WTC11 (cell line): ENCODE measurements at regions not wholly inside any gene's neighbourhood (a gene's known extent, or its start where the extent isn't known, plus 50 kb on each side); places are given as distances from the start of the nearest gene placed in this dataset.

Experiments
- ATAC-seq: fragments of 200-7000 bp; cut with Tn5 transposase; 2 replicates; pipeline ENCODE4 v1.10.0; 2021; ENCODE audit warnings: mild to moderate bottlenecking, moderate library complexity
- CTCF ChIA-PET: fragments of 300-600 bp; sonication (Branson Sonifier 250); formaldehyde crosslinking; loops from one replicate; lab custom pipeline; 2021; ENCODE audit warnings: antibody characterized with exemption; lab: Charles Lee
- POLR2A ChIA-PET: fragments of 350-600 bp; sonication (Branson Sonifier 250); formaldehyde crosslinking; loops from one replicate; lab custom pipeline; 2021; ENCODE audit warnings: antibody characterized with exemption; lab: Charles Lee
- DNase-seq: peaks from one replicate; pipeline ENCODE4 v3.0.0; 2021; ENCODE audit warnings: low spot score
- H3K27ac Mint-ChIP-seq: 2 replicates; pipeline ENCODE4 v1.8.0; 2021; ENCODE audit warnings: mixed read lengths
- H3K27me3 Mint-ChIP-seq: 2 replicates; pipeline ENCODE4 v1.8.0; 2021; ENCODE audit warnings: low read depth, mild to moderate bottlenecking, moderate library complexity, mixed read lengths
- H3K36me3 Mint-ChIP-seq: 2 replicates; pipeline ENCODE4 v1.8.0; 2021; ENCODE audit warnings: mixed read lengths
- H3K4me1 Mint-ChIP-seq: 2 replicates; pipeline ENCODE4 v1.8.0; 2022; ENCODE audit warnings: mixed read lengths
- H3K4me3 Mint-ChIP-seq: 2 replicates; pipeline ENCODE4 v1.8.0; 2021; ENCODE audit warnings: mild to moderate bottlenecking, moderate library complexity, mixed read lengths
- H3K9me3 Mint-ChIP-seq: 2 replicates; pipeline ENCODE4 v1.8.0; 2021; ENCODE audit warnings: mixed read lengths
- CBFB ChIP-seq: sonication (generic); formaldehyde crosslinking; IDR thresholded peaks from 2 replicates; pipeline ENCODE4 v1.8.1; 2022; ENCODE audit warnings: mild to moderate bottlenecking, low read depth, missing genetic modification reagents
- ELF4 ChIP-seq: sonication (generic); formaldehyde crosslinking; IDR thresholded peaks from 2 replicates; pipeline ENCODE4 v1.8.1; 2022; ENCODE audit warnings: low read depth, mild to moderate bottlenecking, moderate library complexity, missing genetic modification reagents
- IRF2 ChIP-seq: sonication (generic); formaldehyde crosslinking; IDR thresholded peaks from 2 replicates; pipeline ENCODE4 v1.8.0; 2022; ENCODE audit warnings: low read depth, missing genetic modification reagents, borderline replicate concordance
- MXD4 ChIP-seq: fragments of 250-450 bp; sonication (Bioruptor Pico); IDR thresholded peaks from 2 replicates; pipeline ENCODE4 v1.8.0; 2021; ENCODE audit warnings: mild to moderate bottlenecking, moderate library complexity, borderline replicate concordance
- NFE2L1 ChIP-seq: sonication (generic); formaldehyde crosslinking; IDR thresholded peaks from 2 replicates; pipeline ENCODE4 v1.8.1; 2023; ENCODE audit warnings: missing genetic modification reagents
- NFYB ChIP-seq: sonication (generic); formaldehyde crosslinking; conservative IDR thresholded peaks from 2 replicates; pipeline ENCODE4 v1.8.0; 2022; ENCODE audit warnings: low read depth, missing genetic modification reagents
- NR1H2 ChIP-seq: sonication (generic); formaldehyde crosslinking; IDR thresholded peaks from 2 replicates; pipeline ENCODE4 v1.9.0; 2021; ENCODE audit warnings: mild to moderate bottlenecking, moderate library complexity, missing genetic modification reagents
- NR3C1 ChIP-seq: sonication (generic); formaldehyde crosslinking; conservative IDR thresholded peaks from 2 replicates; pipeline ENCODE4 v1.8.1; 2023; ENCODE audit warnings: low read depth, mild to moderate bottlenecking, missing genetic modification reagents
- RELA ChIP-seq: sonication (generic); formaldehyde crosslinking; IDR thresholded peaks from 2 replicates; pipeline ENCODE4 v1.8.1; 2022; ENCODE audit warnings: missing genetic modification reagents, mild to moderate bottlenecking, borderline replicate concordance
- SMAD4 ChIP-seq: sonication (generic); formaldehyde crosslinking; IDR thresholded peaks from 2 replicates; pipeline ENCODE4 v1.8.0; 2022; ENCODE audit warnings: mild to moderate bottlenecking, missing genetic modification reagents
- SOX15 ChIP-seq: fragments of 250-450 bp; sonication (Bioruptor Pico); IDR thresholded peaks from 2 replicates; pipeline ENCODE4 v1.9.0; 2021; ENCODE audit warnings: mild to moderate bottlenecking
- TEAD1 ChIP-seq: sonication (generic); formaldehyde crosslinking; IDR thresholded peaks from 2 replicates; pipeline ENCODE4 v1.8.0; 2022; ENCODE audit warnings: mild to moderate bottlenecking, missing genetic modification reagents
- ZBTB21 ChIP-seq: sonication (generic); formaldehyde crosslinking; IDR thresholded peaks from 2 replicates; pipeline ENCODE4 v1.8.1; 2023; ENCODE audit warnings: mild to moderate bottlenecking, missing genetic modification reagents, borderline replicate concordance
- ZNF219 ChIP-seq: sonication (generic); formaldehyde crosslinking; IDR thresholded peaks from 2 replicates; pipeline ENCODE4 v1.8.0; 2023; ENCODE audit warnings: missing genetic modification reagents, mild to moderate bottlenecking, borderline replicate concordance
- ZNF263 ChIP-seq: sonication (generic); formaldehyde crosslinking; IDR thresholded peaks from 2 replicates; pipeline ENCODE4 v1.8.1; 2022; ENCODE audit warnings: low read depth, mild to moderate bottlenecking, moderate library complexity, missing genetic modification reagents
- ZNF317 ChIP-seq: sonication (generic); formaldehyde crosslinking; IDR thresholded peaks from 2 replicates; pipeline ENCODE4 v1.8.1; 2023; ENCODE audit warnings: low read depth, mild to moderate bottlenecking, moderate library complexity, missing genetic modification reagents, borderline replicate concordance
- ZNF416 ChIP-seq: fragments of 250-450 bp; sonication (Bioruptor Pico); IDR thresholded peaks from 2 replicates; pipeline ENCODE4 v1.9.0; 2021; ENCODE audit warnings: mild to moderate bottlenecking, inconsistent platforms
- TF ChIP-seq, protein P1 (sequence below): sonication (generic); formaldehyde crosslinking; IDR thresholded peaks from 2 replicates; pipeline ENCODE4 v1.8.1; 2022; ENCODE audit warnings: missing genetic modification reagents, borderline replicate concordance
- TF ChIP-seq, protein P2 (sequence below): sonication (generic); formaldehyde crosslinking; IDR thresholded peaks from 2 replicates; pipeline ENCODE4 v1.8.1; 2022; ENCODE audit warnings: mild to moderate bottlenecking, missing genetic modification reagents, moderate library complexity, borderline replicate concordance
- TF ChIP-seq, protein P3 (sequence below): fragments of 250-450 bp; sonication (Bioruptor Pico); IDR thresholded peaks from 2 replicates; pipeline ENCODE4 v1.9.0; 2021; ENCODE audit warnings: mild to moderate bottlenecking
- TF ChIP-seq, protein P4 (sequence below): fragments of 250-450 bp; sonication (Bioruptor Pico); IDR thresholded peaks from 2 replicates; pipeline ENCODE4 v2.1.2; 2022; ENCODE audit warnings: mild to moderate bottlenecking, moderate library complexity
- TF ChIP-seq, protein P5 (sequence below): sonication (generic); formaldehyde crosslinking; IDR thresholded peaks from 2 replicates; pipeline ENCODE4 v1.8.0; 2022; ENCODE audit warnings: missing genetic modification reagents
- TF ChIP-seq, protein P6 (sequence below): fragments of 250-450 bp; sonication (Bioruptor Pico); conservative IDR thresholded peaks from 2 replicates; pipeline ENCODE4 v1.9.0; 2021; ENCODE audit warnings: mild to moderate bottlenecking

DNA sequence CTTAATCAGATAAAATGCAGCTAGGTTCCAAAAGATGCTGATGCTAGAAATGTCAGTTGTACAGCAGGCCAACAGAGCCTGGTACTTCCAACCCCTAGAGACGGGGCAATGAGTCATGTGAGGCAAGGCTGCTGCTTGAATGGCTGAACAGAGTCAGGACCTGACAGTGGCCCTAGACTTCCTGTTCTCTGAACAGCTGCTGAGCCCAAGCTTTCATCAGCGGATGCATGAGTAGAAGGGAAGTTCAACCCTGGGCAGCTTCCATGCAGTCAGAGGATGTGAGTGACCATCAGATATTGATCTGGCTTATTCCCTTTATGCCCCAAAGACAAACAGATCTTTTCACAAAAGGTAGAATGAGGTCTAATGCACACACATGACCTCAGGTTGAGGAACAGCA is 282.9 kb upstream of the COL8A1 start:
- H3K27ac Mint-ChIP-seq = no peak overlapping the region
- CTCF ChIA-PET = no interaction called here

DNA sequence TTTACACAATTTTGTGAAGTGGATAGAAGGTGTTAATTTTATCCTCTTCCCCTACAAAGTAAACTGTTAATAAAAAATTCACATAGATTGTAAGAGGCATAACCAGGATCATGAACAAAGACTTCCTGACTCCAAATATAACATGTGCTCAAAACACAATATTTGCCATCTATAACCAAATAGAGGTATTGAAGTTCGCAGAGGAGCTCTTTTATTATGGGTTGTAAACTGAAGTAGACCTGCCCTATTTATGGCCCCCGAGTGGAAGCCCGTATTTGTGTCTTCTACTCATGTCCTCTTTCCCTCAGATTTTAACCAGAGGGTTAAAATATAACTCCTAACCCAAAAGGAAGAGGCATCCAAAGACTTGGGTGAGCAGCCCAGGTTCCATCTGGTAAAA is 285.6 kb upstream of the COL8A1 start:
- CTCF ChIA-PET = no interaction called here
- H3K36me3 Mint-ChIP-seq = no peaks in the 10 kb centered on the region

More for the DNA sequence above, 282.9 kb upstream of the COL8A1 start:
- Mint-ChIP-seq H3K4me3 (no peak overlapping the region), H3K9me3 (peaks cover 2% of the 10 kb centered on the region; the same call in 1 of the 2 replicates), H3K4me1 (no peaks in the 10 kb centered on the region), H3K27me3 (no peaks in the 10 kb centered on the region), H3K36me3 (no peaks in the 10 kb centered on the region)
- POLR2A ChIA-PET = no interaction called here
- no peak for ATAC-seq
- no peak for TF ChIP-seq ZNF317 (CRISPR knock-in tag)
- DNase-seq = no peak

DNA sequence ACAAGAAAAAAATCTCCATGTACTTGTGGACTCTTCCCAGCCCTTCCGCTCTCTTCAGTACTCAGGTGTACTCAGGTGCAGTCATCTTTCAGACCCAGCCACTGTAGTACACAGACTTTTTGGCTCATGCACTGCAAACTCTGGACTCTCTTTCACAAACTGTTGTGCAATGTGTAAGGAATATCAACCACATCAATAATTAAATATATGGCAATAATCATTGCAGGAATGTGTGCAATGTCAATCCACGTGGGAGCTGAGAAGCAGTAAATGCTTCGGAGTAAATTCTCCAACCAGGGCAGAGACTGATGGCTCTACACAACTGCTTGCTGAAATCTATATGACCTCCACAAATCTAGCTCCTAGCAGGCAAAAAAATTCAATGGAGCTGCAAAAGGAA is 287.3 kb upstream of the COL8A1 start:
- Mint-ChIP-seq H3K27me3 (no peaks in the 10 kb centered on the region), H3K4me3 (no peak overlapping the region), H3K4me1 (no peaks in the 10 kb centered on the region), H3K9me3 (no peaks in the 10 kb centered on the region), H3K27ac (no peak overlapping the region), H3K36me3 (no peaks in the 10 kb centered on the region)
- DNase-seq = no peak
- CTCF ChIA-PET = no interaction called here
- TF ChIP-seq ELF4 (CRISPR knock-in tag) = no peak
- TF ChIP-seq, protein P1, sequence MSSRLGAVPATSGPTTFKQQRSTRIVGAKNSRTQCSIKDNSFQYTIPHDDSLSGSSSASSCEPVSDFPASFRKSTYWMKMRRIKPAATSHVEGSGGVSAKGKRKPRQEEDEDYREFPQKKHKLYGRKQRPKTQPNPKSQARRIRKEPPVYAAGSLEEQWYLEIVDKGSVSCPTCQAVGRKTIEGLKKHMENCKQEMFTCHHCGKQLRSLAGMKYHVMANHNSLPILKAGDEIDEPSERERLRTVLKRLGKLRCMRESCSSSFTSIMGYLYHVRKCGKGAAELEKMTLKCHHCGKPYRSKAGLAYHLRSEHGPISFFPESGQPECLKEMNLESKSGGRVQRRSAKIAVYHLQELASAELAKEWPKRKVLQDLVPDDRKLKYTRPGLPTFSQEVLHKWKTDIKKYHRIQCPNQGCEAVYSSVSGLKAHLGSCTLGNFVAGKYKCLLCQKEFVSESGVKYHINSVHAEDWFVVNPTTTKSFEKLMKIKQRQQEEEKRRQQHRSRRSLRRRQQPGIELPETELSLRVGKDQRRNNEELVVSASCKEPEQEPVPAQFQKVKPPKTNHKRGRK = no peak
- no peak for TF ChIP-seq SMAD4 (CRISPR knock-in tag)
- TF ChIP-seq, protein P2, sequence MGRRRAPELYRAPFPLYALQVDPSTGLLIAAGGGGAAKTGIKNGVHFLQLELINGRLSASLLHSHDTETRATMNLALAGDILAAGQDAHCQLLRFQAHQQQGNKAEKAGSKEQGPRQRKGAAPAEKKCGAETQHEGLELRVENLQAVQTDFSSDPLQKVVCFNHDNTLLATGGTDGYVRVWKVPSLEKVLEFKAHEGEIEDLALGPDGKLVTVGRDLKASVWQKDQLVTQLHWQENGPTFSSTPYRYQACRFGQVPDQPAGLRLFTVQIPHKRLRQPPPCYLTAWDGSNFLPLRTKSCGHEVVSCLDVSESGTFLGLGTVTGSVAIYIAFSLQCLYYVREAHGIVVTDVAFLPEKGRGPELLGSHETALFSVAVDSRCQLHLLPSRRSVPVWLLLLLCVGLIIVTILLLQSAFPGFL (CRISPR knock-in tag) = no peak
- no peak for TF ChIP-seq SOX15 (CRISPR knock-in tag)
- no peak for TF ChIP-seq CBFB (CRISPR knock-in tag)
- TF ChIP-seq, protein P3, sequence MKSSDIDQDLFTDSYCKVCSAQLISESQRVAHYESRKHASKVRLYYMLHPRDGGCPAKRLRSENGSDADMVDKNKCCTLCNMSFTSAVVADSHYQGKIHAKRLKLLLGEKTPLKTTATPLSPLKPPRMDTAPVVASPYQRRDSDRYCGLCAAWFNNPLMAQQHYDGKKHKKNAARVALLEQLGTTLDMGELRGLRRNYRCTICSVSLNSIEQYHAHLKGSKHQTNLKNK = no peak
- TF ChIP-seq ZBTB21 (CRISPR knock-in tag) = no peak
- no peak for TF ChIP-seq IRF2
- no peak for TF ChIP-seq NR1H2 (CRISPR knock-in tag)
- no peak for TF ChIP-seq RELA (CRISPR knock-in tag)
- no peak for ATAC-seq
- POLR2A ChIA-PET = no interaction called here

More for the DNA sequence above, 285.6 kb upstream of the COL8A1 start:
- no peak overlapping the region for H3K27ac Mint-ChIP-seq
- TF ChIP-seq, protein P4, sequence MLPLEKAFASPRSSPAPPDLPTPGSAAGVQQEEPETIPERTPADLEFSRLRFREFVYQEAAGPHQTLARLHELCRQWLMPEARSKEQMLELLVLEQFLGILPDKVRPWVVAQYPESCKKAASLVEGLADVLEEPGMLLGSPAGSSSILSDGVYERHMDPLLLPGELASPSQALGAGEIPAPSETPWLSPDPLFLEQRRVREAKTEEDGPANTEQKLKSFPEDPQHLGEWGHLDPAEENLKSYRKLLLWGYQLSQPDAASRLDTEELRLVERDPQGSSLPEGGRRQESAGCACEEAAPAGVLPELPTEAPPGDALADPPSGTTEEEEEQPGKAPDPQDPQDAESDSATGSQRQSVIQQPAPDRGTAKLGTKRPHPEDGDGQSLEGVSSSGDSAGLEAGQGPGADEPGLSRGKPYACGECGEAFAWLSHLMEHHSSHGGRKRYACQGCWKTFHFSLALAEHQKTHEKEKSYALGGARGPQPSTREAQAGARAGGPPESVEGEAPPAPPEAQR = no peak
- no peak for TF ChIP-seq ZNF263 (CRISPR knock-in tag)
- no peak for TF ChIP-seq ZNF416
- TF ChIP-seq MXD4 = no peak
- no peak for TF ChIP-seq NFE2L1 (CRISPR knock-in tag)
- TF ChIP-seq, protein P5, sequence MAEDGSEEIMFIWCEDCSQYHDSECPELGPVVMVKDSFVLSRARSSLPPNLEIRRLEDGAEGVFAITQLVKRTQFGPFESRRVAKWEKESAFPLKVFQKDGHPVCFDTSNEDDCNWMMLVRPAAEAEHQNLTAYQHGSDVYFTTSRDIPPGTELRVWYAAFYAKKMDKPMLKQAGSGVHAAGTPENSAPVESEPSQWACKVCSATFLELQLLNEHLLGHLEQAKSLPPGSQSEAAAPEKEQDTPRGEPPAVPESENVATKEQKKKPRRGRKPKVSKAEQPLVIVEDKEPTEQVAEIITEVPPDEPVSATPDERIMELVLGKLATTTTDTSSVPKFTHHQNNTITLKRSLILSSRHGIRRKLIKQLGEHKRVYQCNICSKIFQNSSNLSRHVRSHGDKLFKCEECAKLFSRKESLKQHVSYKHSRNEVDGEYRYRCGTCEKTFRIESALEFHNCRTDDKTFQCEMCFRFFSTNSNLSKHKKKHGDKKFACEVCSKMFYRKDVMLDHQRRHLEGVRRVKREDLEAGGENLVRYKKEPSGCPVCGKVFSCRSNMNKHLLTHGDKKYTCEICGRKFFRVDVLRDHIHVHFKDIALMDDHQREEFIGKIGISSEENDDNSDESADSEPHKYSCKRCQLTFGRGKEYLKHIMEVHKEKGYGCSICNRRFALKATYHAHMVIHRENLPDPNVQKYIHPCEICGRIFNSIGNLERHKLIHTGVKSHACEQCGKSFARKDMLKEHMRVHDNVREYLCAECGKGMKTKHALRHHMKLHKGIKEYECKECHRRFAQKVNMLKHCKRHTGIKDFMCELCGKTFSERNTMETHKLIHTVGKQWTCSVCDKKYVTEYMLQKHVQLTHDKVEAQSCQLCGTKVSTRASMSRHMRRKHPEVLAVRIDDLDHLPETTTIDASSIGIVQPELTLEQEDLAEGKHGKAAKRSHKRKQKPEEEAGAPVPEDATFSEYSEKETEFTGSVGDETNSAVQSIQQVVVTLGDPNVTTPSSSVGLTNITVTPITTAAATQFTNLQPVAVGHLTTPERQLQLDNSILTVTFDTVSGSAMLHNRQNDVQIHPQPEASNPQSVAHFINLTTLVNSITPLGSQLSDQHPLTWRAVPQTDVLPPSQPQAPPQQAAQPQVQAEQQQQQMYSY = no peak
- no peak for TF ChIP-seq TEAD1 (CRISPR knock-in tag)
- TF ChIP-seq NFYB (CRISPR knock-in tag) = no peak
- TF ChIP-seq ZNF219 (CRISPR knock-in tag) = no peak
- no peak for TF ChIP-seq ZNF317 (CRISPR knock-in tag)
- no peak for TF ChIP-seq NR3C1
- TF ChIP-seq, protein P6, sequence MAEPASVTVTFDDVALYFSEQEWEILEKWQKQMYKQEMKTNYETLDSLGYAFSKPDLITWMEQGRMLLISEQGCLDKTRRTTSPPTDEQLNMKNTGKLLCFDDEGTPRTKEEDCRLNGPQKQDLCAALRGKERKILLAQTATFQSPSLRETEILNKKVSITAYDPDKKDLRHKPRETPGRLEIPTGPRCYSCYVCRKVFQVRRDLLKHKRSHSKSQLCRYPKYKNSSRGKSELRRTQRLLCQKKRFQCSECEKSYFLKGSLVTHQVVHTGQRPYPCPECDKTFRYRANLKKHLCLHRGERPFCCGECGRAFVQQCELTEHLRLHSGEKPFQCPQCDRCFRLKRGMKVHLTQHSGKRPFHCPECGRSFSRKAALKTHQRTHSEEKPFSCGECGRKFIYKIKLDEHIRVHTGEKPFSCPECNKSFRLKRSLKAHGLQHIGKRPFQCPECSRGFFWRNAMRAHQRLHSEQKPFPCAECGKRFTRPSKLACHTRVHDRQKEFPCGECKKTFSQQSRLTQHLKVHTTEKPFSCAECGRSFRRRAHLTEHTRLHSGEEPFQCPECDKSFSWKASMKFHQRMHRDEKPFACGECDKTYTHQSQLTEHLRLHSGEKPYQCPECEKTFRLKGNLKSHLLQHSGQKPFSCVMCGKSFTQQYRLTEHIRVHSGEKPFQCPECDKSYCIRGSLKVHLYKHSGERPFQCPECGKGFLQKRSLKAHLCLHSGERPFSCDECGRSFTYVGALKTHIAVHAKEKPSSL (CRISPR knock-in tag) = no peak
- DNase-seq = no peak
- POLR2A ChIA-PET = no interaction called here
- no peak for ATAC-seq
- H3K9me3 Mint-ChIP-seq = no peaks in the 10 kb centered on the region
- no peaks in the 10 kb centered on the region for H3K27me3 Mint-ChIP-seq
- no peaks in the 10 kb centered on the region for H3K4me1 Mint-ChIP-seq
- H3K4me3 Mint-ChIP-seq = no peak overlapping the region
